H1 (cell line): ENCODE measurements at regions not wholly inside any gene's neighbourhood (a gene's known extent, or its start where the extent isn't known, plus 50 kb on each side); places are given as distances from the start of the nearest gene placed in this dataset.

Experiments
- CHD2 ChIP-seq: IDR thresholded peaks from 2 replicates; pipeline ENCODE4 v1.6.1; 2012; ENCODE audit warnings: low read length, improper control_type of control experiment
- CHD7 ChIP-seq: fragments of 300-600 bp; sonication (generic); IDR thresholded peaks from 2 replicates; pipeline ENCODE4 v1.7.1; 2012; ENCODE audit warnings: low read length, moderate library complexity, mild to moderate bottlenecking, inconsistent platforms; ENCODE audit not compliant: insufficient replicate concordance
- JUN ChIP-seq: IDR thresholded peaks from 2 replicates; pipeline ENCODE4 v1.6.1; 2011; ENCODE audit warnings: low read depth, mild to moderate bottlenecking, improper control_type of control experiment, low read length
- PHF8 ChIP-seq: fragments of 200-600 bp; sonication (generic); conservative IDR thresholded peaks from 2 replicates; pipeline ENCODE4 v1.7.1; 2012; ENCODE audit warnings: low read depth, mild to moderate bottlenecking, inconsistent platforms, low read length, moderate library complexity
- TF ChIP-seq, protein P1 (sequence below): IDR thresholded peaks from 2 replicates; pipeline ENCODE4 v1.6.1; 2011; ENCODE audit warnings: low read depth, mild to moderate bottlenecking, low read length; ENCODE audit not compliant: insufficient read depth

- no peak for TF ChIP-seq CHD7
- TF ChIP-seq, protein P1, sequence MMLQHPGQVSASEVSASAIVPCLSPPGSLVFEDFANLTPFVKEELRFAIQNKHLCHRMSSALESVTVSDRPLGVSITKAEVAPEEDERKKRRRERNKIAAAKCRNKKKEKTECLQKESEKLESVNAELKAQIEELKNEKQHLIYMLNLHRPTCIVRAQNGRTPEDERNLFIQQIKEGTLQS, result no peak
- no peak for TF ChIP-seq CHD2
- TF ChIP-seq JUN, result no peak
- no peak for TF ChIP-seq PHF8
Measured at GRCh38 chr1:14487671-14488070, 110.8 kb upstream of the KAZN start (continued).
